ENCODE measurements at regions not wholly inside any gene's neighbourhood (a gene's known extent, or its start where the extent isn't known, plus 50 kb on each side); places are given as distances from the start of the nearest gene placed in this dataset.

- H3K4me3 ChIP-seq (ENCODE audit: low read length): no peak overlapping the region
- intact Hi-C loops (cut with DNase I): no loop called here
- DNase-seq (no peak), ATAC-seq (no peak)
- no peaks in the 10 kb centered on the region for H3K27me3 ChIP-seq (ENCODE audit: control insufficient read depth, insufficient read depth)
- WGBS: 86% methylated on average over 10 of the region's 10 CpGs
- no peaks in the 10 kb centered on the region for H3K4me1 ChIP-seq (ENCODE audit: control insufficient read depth, insufficient read depth, low read length)
- no peak overlapping the region for H3K27ac ChIP-seq (ENCODE audit: low read length)
- H3K9me3 ChIP-seq (ENCODE audit: control insufficient read depth, low read length): no peaks in the 10 kb centered on the region
Observed at GRCh38 chr1:227370533-227371254, 52.4 kb upstream of the CDC42BPA start.

GRCh38 chr1:227369102-227369760 is 50.9 kb upstream of the CDC42BPA start:
- no peak for DNase-seq
- no peak for ATAC-seq
- intact Hi-C loops (cut with DNase I): loop anchor here in 1 of 4 donors (10.0 kb wide), 1 partner anchor 56 kb away; no protein-coding TSS in a partner anchor
- H3K4me3 ChIP-seq (ENCODE audit: low read length): no peak overlapping the region
- H3K9me3 ChIP-seq (ENCODE audit: control insufficient read depth, low read length): no peaks in the 10 kb centered on the region
- 71% methylated on average over 6 of the region's 6 CpGs for WGBS
- no peaks in the 10 kb centered on the region for H3K4me1 ChIP-seq (ENCODE audit: control insufficient read depth, insufficient read depth, low read length)
- no peak overlapping the region for H3K27ac ChIP-seq (ENCODE audit: low read length)
- H3K27me3 ChIP-seq (ENCODE audit: control insufficient read depth, insufficient read depth): no peaks in the 10 kb centered on the region

Data from right cardiac atrium (tissue), 5 donors.